Adipocyte (in vitro differentiated cells): ENCODE measurements at regions not wholly inside any gene's neighbourhood (a gene's known extent, or its start where the extent isn't known, plus 50 kb on each side); places are given as distances from the start of the nearest gene placed in this dataset.
"Not testable (repeated sequence)": the region's sequence is repeated elsewhere in the genome, so short reads cannot be mapped to it uniquely, and the experiment has no call there.

Experiments used
- DNase-seq: peaks from one replicate; pipeline ENCODE4 v3.0.0-alpha.2; 2015; ENCODE audit warnings: low read depth
- H3K27me3 ChIP-seq: replicated peaks from 2 replicates; pipeline ENCODE4 v1.7.0; 2013; ENCODE audit warnings: mild to moderate bottlenecking, low read length, moderate library complexity; ENCODE audit not compliant: control insufficient read depth, insufficient read depth
- H3K36me3 ChIP-seq: 2 replicates; pipeline ENCODE4 v1.7.0; 2013; ENCODE audit warnings: low read length, mild to moderate bottlenecking, moderate library complexity; ENCODE audit not compliant: control insufficient read depth, insufficient read depth, severe bottlenecking
- H3K4me1 ChIP-seq: 2 replicates; pipeline ENCODE4 v1.7.0; 2013; ENCODE audit warnings: mild to moderate bottlenecking, low read length, moderate library complexity; ENCODE audit not compliant: control insufficient read depth, insufficient read depth
- H3K4me3 ChIP-seq: 2 replicates; pipeline ENCODE4 v1.7.0; 2013; ENCODE audit warnings: mild to moderate bottlenecking, low read length, moderate library complexity
- H3K9ac ChIP-seq: 2 replicates; pipeline ENCODE4 v1.7.0; 2013; ENCODE audit warnings: mild to moderate bottlenecking, low read length, moderate library complexity
- H3K9me3 ChIP-seq: 2 replicates; pipeline ENCODE4 v1.7.0; 2013; ENCODE audit warnings: mild to moderate bottlenecking, low read length, moderate library complexity; ENCODE audit not compliant: control insufficient read depth

- not testable (repeated sequence) for H3K9ac ChIP-seq, DNase-seq, H3K27me3 ChIP-seq
Observed at GRCh38 chr2:67166511-67166910, 230.6 kb upstream of the ETAA1 start.

GRCh38 chr2:67169417-67170140 lies 227.6 kb upstream of the ETAA1 start:
- Histone ChIP-seq H3K4me1 (no peaks in the 10 kb centered on the region), H3K9ac (no peak overlapping the region), H3K36me3 (no peaks in the 10 kb centered on the region), H3K4me3 (no peak overlapping the region), H3K27me3 (no peaks in the 10 kb centered on the region), H3K9me3 (no peaks in the 10 kb centered on the region)
- peak; percentile 29 for DNase-seq

More at GRCh38 chr2:67166511-67166910, 230.6 kb upstream of the ETAA1 start:
- not testable (repeated sequence) for H3K36me3 ChIP-seq, H3K4me1 ChIP-seq, H3K9me3 ChIP-seq, H3K4me3 ChIP-seq

DNA sequence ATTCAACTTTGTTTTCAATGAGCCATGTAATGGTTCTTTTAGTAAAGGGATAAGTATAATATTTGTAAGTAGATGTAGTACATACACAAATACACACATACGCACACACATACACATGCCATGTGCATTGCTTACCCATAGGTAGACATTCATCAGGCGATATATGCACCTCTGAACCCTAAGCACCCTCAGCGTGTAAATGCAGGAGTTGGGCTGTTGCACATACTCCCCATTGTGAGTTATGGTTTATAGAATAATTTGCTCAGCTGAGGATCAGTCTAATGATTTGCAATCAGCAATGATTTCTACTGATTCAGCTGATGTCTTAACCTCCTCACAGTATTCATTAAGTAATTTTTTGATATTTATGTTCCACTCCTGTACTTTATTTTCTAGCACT lies 217.6 kb upstream of the ETAA1 start:
- Histone ChIP-seq H3K4me1 (no peaks in the 10 kb centered on the region), H3K36me3 (no peaks in the 10 kb centered on the region), H3K27me3 (no peaks in the 10 kb centered on the region), H3K9me3 (no peaks in the 10 kb centered on the region), H3K9ac (no peak overlapping the region), H3K4me3 (no peak overlapping the region)
- no peak for DNase-seq

- no peaks in the 10 kb centered on the region for H3K9me3 ChIP-seq
- peaks cover 1% of the 10 kb centered on the region for H3K4me1 ChIP-seq
- H3K9ac ChIP-seq: no peak overlapping the region
- H3K27me3 ChIP-seq: no peaks in the 10 kb centered on the region
- H3K36me3 ChIP-seq: no peaks in the 10 kb centered on the region
- DNase-seq: no peak
- no peak overlapping the region for H3K4me3 ChIP-seq
Observed at GRCh38 chr2:67180841-67181240, 216.3 kb upstream of the ETAA1 start.

DNA sequence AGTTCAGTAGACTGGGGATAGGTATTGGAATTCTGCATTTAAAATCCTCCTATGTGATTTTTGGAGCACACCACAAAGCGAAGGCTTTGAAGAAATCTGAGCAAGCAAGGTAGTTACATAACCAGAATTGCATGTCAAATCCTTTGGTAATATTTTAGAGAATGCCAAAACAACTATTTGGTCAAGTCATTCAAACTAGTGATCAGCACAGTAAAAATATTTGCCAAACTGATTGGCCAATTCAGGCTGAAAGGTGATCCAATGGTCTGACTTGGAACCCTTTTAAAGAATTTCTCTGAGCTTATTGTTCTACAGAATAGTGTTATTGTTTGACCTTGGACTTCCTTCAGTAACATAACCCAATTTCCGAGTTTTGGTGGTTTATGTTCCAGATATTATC lies 214.2 kb upstream of the ETAA1 start:
- H3K4me3 ChIP-seq: no peak overlapping the region
- no peak for DNase-seq

DNA sequence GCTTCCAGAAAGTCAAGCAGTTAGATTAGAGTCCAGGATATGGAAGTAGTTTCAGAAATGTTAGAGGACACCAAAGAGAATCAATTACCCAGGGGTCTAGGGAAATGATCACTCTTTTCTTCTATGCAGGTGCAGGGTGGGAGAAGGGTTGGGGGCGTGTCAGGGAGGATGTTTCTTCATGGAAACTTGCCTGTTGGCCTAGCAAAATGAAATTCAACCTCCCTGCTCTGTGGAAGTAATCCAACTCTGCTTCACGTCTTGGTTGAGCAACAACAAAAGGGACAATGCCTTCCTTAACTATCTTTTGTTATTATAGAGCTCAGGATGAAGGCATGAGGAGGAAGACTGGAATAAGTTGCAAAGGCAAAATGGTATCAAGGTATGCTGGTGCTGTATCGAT lies 210.8 kb upstream of the ETAA1 start:
- DNase-seq: no peak
- peaks cover 10% of the 10 kb centered on the region for H3K4me1 ChIP-seq
- H3K9ac ChIP-seq: no peak overlapping the region
- H3K9me3 ChIP-seq: no peaks in the 10 kb centered on the region
- H3K4me3 ChIP-seq: no peak overlapping the region
- no peaks in the 10 kb centered on the region for H3K36me3 ChIP-seq
- H3K27me3 ChIP-seq: no peaks in the 10 kb centered on the region

More for the DNA sequence above, 214.2 kb upstream of the ETAA1 start:
- no peaks in the 10 kb centered on the region for H3K9me3 ChIP-seq
- no peaks in the 10 kb centered on the region for H3K27me3 ChIP-seq
- H3K9ac ChIP-seq: no peak overlapping the region
- H3K36me3 ChIP-seq: no peaks in the 10 kb centered on the region
- peaks cover 10% of the 10 kb centered on the region for H3K4me1 ChIP-seq

DNA sequence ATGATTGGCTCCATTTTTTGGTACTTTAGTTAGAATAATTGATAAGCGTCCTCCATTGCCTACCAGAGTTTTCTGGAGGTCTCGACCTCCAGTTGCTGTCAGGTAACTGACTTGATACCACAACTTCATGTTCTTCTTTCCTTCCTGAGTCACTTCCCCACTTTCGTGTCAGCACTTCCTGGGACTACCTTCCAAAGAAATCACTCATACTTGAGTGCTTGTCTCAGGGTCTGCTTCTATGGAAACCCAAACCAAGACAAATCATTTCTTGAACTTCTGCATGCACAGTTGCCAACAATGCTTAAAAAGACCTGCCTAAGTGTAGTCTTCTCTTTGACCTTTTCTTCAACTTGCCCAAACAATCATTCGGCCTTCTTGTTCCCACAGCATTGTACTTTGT lies 210.3 kb upstream of the ETAA1 start:
- no peak for DNase-seq
- Histone ChIP-seq H3K27me3 (no peaks in the 10 kb centered on the region), H3K4me3 (no peak overlapping the region), H3K9me3 (no peaks in the 10 kb centered on the region), H3K4me1 (peaks cover 10% of the 10 kb centered on the region), H3K9ac (no peak overlapping the region), H3K36me3 (no peaks in the 10 kb centered on the region)

DNA sequence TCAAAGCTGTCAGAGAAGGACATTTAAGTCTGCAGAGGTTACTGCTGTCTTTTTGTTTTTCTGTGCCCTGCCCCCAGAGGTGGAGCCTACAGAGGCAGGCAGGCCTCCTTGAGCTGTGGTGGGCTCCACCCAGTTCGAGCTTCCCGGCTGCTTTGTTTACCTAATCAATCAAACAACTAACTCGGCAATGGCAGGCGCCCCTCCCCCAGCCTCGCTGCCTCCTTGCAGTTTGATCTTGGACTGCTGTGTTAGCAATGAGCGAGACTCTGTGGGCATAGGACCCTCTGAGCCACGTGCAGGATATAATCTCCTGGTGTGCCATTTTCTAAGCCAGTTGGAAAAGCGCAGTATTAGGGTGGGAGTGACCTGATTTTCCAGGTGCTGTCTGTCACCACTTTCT lies 201.8 kb upstream of the ETAA1 start:
- not testable (repeated sequence) for H3K9ac ChIP-seq, H3K36me3 ChIP-seq, H3K4me1 ChIP-seq, H3K9me3 ChIP-seq, H3K27me3 ChIP-seq, H3K4me3 ChIP-seq, DNase-seq

GRCh38 chr2:67201521-67201920 lies 195.6 kb upstream of the ETAA1 start:
- H3K9me3 ChIP-seq: no peaks in the 10 kb centered on the region
- no peak for DNase-seq
- H3K4me3 ChIP-seq: no peak overlapping the region
- H3K9ac ChIP-seq: no peak overlapping the region
- H3K36me3 ChIP-seq: no peaks in the 10 kb centered on the region
- H3K4me1 ChIP-seq: no peaks in the 10 kb centered on the region
- no peaks in the 10 kb centered on the region for H3K27me3 ChIP-seq

DNA sequence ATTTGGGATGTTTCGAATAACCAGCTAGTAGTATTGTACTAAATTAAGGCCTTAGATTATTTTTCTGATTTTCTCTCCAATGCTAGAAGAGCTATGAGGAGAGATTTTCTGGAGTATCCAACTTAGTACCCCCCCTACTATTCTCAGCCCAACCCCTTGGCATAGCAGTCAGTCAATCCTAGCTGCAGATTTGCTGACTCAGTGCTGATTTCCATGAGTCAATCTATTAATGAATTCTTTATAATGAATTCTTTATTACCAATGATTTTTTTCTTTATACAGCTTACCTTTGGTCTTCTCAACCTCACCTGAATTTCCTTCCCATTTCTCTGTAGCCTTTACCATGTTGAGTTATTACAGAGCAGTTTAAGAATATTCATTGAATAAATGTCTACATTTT lies 192.8 kb upstream of the ETAA1 start:
- Histone ChIP-seq H3K9me3 (no peaks in the 10 kb centered on the region), H3K27me3 (no peaks in the 10 kb centered on the region), H3K9ac (no peak overlapping the region), H3K36me3 (no peaks in the 10 kb centered on the region), H3K4me1 (no peaks in the 10 kb centered on the region), H3K4me3 (no peak overlapping the region)
- no peak for DNase-seq

DNA sequence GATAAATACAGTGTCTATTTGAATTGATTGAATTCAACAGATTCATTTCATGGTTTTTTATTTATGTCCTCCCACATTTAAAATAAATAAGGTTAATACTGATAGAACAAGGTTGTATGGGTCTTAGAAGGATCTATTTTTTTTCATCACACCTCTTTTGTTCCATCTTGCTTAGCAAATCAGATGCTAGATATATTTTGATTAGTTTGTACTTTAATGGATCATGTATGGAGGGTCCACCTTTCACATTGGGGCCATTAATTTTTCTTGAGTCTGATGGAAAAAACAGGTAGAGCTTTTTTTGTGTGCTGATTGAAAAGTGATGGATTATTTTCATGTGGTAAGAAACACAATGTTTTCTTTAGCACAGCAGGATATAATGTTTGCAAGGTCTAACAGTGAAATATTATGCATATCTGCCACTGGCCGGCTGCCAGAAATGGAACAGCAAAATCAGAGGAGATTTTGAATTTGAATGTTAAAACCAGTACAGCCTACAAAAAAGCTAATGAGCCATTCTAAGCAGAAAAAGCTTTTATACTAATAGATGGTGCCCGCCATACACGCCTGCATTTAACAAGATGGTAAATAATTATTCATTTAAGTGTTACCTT lies 188.1 kb upstream of the ETAA1 start:
- no peaks in the 10 kb centered on the region for H3K4me1 ChIP-seq
- H3K27me3 ChIP-seq: no peaks in the 10 kb centered on the region
- peak; percentile 12 for DNase-seq
- no peak overlapping the region for H3K4me3 ChIP-seq
- no peaks in the 10 kb centered on the region for H3K9me3 ChIP-seq
- no peak overlapping the region for H3K9ac ChIP-seq
- no peaks in the 10 kb centered on the region for H3K36me3 ChIP-seq

- no peak for DNase-seq
- no peak overlapping the region for H3K4me3 ChIP-seq
- H3K9me3 ChIP-seq: no peaks in the 10 kb centered on the region
- H3K9ac ChIP-seq: no peak overlapping the region
- H3K4me1 ChIP-seq: no peaks in the 10 kb centered on the region
- H3K36me3 ChIP-seq: no peaks in the 10 kb centered on the region
- no peaks in the 10 kb centered on the region for H3K27me3 ChIP-seq
Observed at GRCh38 chr2:67210430-67210829, 186.7 kb upstream of the ETAA1 start.
